ENCODE measurements at regions not wholly inside any gene's neighbourhood (a gene's known extent, or its start where the extent isn't known, plus 50 kb on each side); places are given as distances from the start of the nearest gene placed in this dataset.
A peak's percentile ranks its signal among the peaks of the same experiment; 100 is the strongest.
"Not testable (repeated sequence)": the region's sequence is repeated elsewhere in the genome, so short reads cannot be mapped to it uniquely, and the experiment has no call there.

GRCh38 chr2:90069290-90069894 lies 1377.9 kb downstream of the RPIA start:
- peak; percentile 61 for DNase-seq (ENCODE audit: low spot score)

- no peak for DNase-seq (ENCODE audit: low spot score)
Measured at GRCh38 chr2:90076311-90076710, 1384.8 kb downstream of the RPIA start.

- DNase-seq (ENCODE audit: low spot score) = no peak
Measured at GRCh38 chr2:90077948-90078347, 1386.5 kb downstream of the RPIA start.

DNA sequence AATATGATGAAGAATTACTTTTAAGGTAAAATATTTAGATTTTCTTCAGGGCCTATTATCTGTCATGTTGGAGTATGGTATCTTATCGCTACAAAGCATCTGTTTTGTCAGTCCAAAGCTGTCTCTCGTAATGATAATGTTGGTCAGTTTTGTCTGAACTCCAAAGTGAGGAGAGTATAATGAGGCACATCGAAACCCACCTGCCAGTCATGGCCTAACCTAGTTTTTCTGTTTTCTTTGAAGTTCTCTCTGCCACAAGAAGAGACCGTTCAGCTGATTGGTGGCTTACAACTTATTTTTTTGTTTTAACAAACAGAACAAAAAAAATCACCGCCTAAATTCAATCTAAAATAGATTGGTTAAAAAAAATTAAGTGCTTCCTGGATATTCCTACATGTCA lies 1387.9 kb downstream of the RPIA start:
- no peak for DNase-seq (ENCODE audit: low spot score)

- not testable (repeated sequence) for DNase-seq (ENCODE audit: low spot score)
Measured at GRCh38 chr2:90087792-90088191, 1396.3 kb downstream of the RPIA start.

DNA sequence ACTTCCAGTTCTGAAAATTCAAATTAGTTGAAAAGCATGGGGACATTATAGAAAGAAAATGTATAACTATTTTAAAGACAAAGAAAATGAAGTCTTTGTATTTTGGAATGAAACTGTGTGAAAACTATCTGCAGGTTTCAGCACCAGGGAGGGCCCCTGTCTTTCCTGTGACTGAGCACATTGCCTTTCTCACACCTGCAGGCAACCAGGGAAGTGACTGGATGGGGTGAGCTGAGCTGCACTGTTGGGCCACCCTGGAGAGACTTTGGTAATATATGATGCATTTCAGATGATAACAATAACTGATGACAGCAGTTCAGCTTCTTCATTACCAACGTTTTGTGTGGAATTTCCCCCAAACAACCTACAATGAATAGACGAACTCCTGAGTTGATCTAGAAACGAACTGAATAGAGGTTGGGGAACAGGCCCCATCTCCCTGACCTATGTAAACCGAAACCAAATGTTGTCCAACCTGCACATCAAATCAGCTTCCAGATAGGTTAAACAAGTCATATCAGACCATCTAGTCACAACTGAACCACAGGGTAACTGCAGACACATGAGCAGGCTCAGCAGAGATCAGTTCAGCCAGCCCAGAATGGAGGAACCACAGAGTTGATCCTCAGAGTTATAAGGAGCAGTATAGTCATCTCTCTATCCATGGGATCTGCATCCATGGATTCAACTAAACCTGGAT lies 1402.2 kb downstream of the RPIA start:
- DNase-seq (ENCODE audit: low spot score) = not testable (repeated sequence)

DNA sequence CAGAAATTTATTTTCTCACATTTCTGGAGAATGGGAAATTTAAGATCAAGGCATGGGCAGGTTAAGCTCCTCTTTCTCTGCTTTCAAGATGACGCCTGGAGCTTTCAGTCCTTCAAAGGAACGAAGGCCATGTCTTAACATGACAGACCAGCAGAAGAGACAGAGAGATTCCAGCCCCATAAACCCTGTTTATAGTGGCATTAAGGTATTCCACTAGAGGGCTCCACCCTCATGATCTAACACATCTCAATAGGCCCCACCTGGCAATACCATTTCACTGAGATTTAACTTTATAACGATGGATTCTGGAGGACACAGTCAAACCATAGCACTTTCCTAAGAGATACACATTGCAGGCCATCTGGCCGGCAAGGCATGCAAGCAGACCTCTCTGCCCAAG lies 1406.1 kb downstream of the RPIA start:
- not testable (repeated sequence) for DNase-seq (ENCODE audit: low spot score)

DNA sequence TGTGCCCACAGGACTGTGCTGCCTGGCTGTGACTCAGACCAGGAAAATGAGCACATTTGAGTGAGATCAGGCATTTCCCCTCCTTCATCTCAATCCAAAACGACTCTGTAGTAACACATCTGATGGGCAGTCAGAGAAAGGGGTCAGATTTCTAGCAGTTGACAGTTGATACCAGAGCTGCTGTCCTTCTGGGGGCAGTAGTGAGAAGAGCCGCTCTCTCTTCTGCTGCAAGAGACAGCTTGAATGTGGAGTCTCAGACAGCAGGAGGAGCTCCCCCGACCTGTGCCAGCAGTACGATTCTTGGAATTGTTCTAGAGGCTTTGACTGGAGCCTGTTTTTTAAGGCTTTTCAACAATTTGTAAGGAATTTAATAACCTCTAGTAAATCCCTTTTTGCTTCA lies 1413.7 kb downstream of the RPIA start:
- not testable (repeated sequence) for DNase-seq (ENCODE audit: low spot score)

- not testable (repeated sequence) for DNase-seq (ENCODE audit: low spot score)
Measured at GRCh38 chr2:90123409-90123808, 1431.9 kb downstream of the RPIA start.

GRCh38 chr2:90139046-90139445 lies 1447.6 kb downstream of the RPIA start:
- DNase-seq (ENCODE audit: low spot score) = not testable (repeated sequence)

GRCh38 chr2:90141558-90141957 lies 1450.1 kb downstream of the RPIA start:
- not testable (repeated sequence) for DNase-seq (ENCODE audit: low spot score)

DNA sequence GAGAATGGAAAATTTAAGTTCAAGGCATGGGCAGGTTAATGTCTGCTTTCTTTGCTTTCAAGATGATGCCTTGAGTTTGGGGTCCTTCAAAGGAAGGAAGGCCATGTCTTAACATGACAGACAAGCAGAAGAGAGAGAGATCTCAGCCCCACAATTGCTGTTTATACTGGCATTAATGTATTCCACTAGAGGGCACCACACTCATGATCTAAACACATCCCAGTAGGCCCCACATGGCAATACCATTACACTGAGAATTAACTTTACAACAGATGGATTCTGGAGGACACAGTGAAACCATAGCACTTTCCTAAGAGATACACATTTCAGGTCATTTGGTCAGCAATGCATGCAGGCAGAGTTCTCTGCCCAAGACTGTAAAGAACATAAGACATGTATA lies 1460.3 kb downstream of the RPIA start:
- DNase-seq (ENCODE audit: low spot score) = not testable (repeated sequence)

DNA sequence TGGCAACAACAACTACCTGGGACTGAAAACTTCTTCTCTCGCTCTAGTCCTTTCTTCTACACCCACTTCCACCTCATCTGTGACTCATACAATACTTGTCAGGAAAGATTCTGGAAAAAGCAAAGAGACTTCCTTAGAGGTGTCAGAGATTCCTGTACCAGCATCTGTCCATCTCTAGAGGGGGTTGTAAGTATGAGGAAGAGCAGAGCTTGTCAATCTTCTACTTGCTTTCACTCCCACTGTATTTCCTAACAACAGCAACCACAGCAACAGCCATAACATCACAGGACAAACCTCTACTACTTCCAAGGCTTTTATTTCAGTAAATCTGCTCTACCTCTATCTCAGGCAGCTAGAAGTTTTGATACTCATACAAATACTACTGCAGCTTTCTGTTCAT lies 1479.5 kb downstream of the RPIA start:
- DNase-seq (ENCODE audit: low spot score) = not testable (repeated sequence)

- not testable (repeated sequence) for DNase-seq (ENCODE audit: low spot score)
Measured at GRCh38 chr2:90173081-90173480, 1481.6 kb downstream of the RPIA start.

GRCh38 chr2:90179591-90179990 lies 1488.1 kb downstream of the RPIA start:
- DNase-seq (ENCODE audit: low spot score) = not testable (repeated sequence)

- DNase-seq (ENCODE audit: low spot score) = no peak
Measured at GRCh38 chr2:90207454-90208058, 1516.1 kb downstream of the RPIA start.

DNA sequence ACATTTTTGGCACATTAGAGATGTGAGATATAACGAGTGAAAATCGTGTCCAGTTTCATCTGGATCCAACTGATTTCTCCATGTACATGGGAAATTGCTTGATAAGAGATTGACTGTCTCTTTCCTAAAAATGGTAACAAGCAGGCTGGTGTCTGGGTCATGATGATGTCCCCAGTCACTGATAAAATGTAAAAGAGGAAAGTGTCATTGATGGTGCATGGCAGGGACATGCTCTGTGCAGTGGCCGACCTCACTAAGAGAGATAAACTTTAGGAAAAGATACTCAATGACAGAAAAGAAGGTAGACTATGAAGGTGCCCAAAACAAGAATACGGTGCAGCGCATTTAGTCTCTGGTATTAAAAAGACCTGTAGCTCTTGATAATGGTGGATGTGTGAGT lies 1517.5 kb downstream of the RPIA start:
- no peak for DNase-seq (ENCODE audit: low spot score)

DNA sequence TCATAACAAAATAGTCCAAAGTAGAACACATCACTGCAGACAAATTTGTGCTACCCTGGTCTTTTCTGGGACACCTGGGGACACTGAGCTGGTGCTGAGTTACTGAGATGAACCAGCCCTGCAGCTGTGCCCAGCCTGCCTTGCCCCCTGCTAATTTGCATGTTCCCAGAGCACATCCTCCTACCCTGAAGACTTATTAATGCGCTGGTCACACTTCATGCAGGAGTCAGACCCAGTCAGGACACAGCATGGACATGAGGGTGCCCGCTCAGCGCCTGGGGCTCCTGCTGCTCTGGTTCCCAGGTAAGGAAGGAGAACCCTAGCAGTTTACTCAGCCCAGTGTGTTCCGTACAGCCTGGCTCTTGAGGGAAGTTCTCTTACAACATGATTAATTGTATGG lies 1518.3 kb downstream of the RPIA start:
- DNase-seq (ENCODE audit: low spot score) = no peak

DNA sequence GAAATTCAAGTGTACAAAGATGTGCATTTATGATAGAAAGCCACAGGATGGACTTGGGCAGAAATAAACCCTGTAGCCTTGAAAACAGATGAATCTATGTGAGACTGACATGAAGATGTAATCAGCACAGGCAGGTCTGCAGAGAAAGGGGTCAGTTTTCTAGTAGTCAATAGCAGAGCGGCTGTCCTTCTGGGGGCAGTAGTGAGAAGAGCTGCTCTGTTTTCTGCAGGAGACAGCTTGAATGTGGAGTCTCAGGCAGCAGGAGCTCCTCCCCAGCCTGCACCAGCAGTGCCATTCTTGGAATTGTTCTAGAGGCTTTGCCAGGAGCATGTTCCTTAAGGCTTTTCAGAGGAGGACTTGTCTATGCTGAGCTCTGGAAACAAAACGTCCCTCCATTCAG lies 1524.4 kb downstream of the RPIA start:
- not testable (repeated sequence) for DNase-seq (ENCODE audit: low spot score)

GRCh38 chr2:90216801-90217200 lies 1525.3 kb downstream of the RPIA start:
- not testable (repeated sequence) for DNase-seq (ENCODE audit: low spot score)

- not testable (repeated sequence) for DNase-seq (ENCODE audit: low spot score)
Measured at GRCh38 chr2:90218534-90218933, 1527.1 kb downstream of the RPIA start.

- DNase-seq (ENCODE audit: low spot score) = not testable (repeated sequence)
Measured at GRCh38 chr2:90220623-90221299, 1529.3 kb downstream of the RPIA start.

GRCh38 chr2:90221300-90221651 lies 1529.8 kb downstream of the RPIA start:
- DNase-seq (ENCODE audit: low spot score) = no peak
